ENCODE measurements at regions not wholly inside any gene's neighbourhood (a gene's known extent, or its start where the extent isn't known, plus 50 kb on each side); places are given as distances from the start of the nearest gene placed in this dataset.

- peaks cover 19% of the 10 kb centered on the region for H3K27me3 ChIP-seq (ENCODE audit: control insufficient read depth, insufficient read depth, low read length, poor library complexity, severe bottlenecking)
- DNase-seq, result peak; percentile 56
- Mint-ChIP-seq H3K27ac (no peak overlapping the region), H3K27me3 (ENCODE audit: insufficient read depth) (peaks cover 47% of the 10 kb centered on the region), H3K36me3 (ENCODE audit: low read depth) (no peaks in the 10 kb centered on the region), H3K4me1 (peaks cover 16% of the 10 kb centered on the region), H3K9me3 (no peaks in the 10 kb centered on the region), H3K4me3 (no peak overlapping the region)
- H3K36me3 ChIP-seq (ENCODE audit: control insufficient read depth, insufficient read depth, low read length), result no peaks in the 10 kb centered on the region
- peak; percentile 86 for TF ChIP-seq CTCF (conservative IDR thresholded peaks at IDR 0.05)
- no peak overlapping the region for H3K27ac ChIP-seq (ENCODE audit: low read depth, low read length)
- WGBS, 2 experiments (ENCODE audit: insufficient coverage in 1 of 2, insufficient read length in 1 of 2), result 60 to 70% methylated on average over 2 to 4 of the region's 4 CpGs
- H3K9ac ChIP-seq (ENCODE audit: extremely low read depth, low read length, poor library complexity, severe bottlenecking), result no peak overlapping the region
- no peaks in the 10 kb centered on the region for H3K4me1 ChIP-seq (ENCODE audit: control insufficient read depth, insufficient read depth, low read length)
- no peaks in the 10 kb centered on the region for H3K9me3 ChIP-seq (ENCODE audit: control insufficient read depth, low read length)
- H3K4me3 ChIP-seq (ENCODE audit: low read length), result peak overlapping the region; percentile 12
Measured at GRCh38 chr1:55284856-55285255, 69.7 kb upstream of the USP24 start.

GRCh38 chr1:55282058-55282457 lies 66.9 kb upstream of the USP24 start:
- H3K4me1 ChIP-seq (ENCODE audit: control insufficient read depth, insufficient read depth, low read length), result no peaks in the 10 kb centered on the region
- no peaks in the 10 kb centered on the region for H3K9me3 ChIP-seq (ENCODE audit: control insufficient read depth, low read length)
- no peak for TF ChIP-seq CTCF (conservative IDR thresholded peaks at IDR 0.05)
- H3K36me3 ChIP-seq (ENCODE audit: control insufficient read depth, insufficient read depth, low read length), result no peaks in the 10 kb centered on the region
- no CpG with 5 or more reads among the region's 1 CpG for WGBS, 2 experiments (ENCODE audit: insufficient coverage in 1 of 2, insufficient read length in 1 of 2)
- peaks cover 22% of the 10 kb centered on the region for H3K27me3 Mint-ChIP-seq (ENCODE audit: insufficient read depth)
- H3K4me1 Mint-ChIP-seq, result peaks cover 15% of the 10 kb centered on the region
- H3K27ac Mint-ChIP-seq, result no peak overlapping the region
- no peak overlapping the region for H3K27ac ChIP-seq (ENCODE audit: low read depth, low read length)
- H3K36me3 Mint-ChIP-seq (ENCODE audit: low read depth), result no peaks in the 10 kb centered on the region
- DNase-seq, result no peak
- no peak overlapping the region for H3K4me3 Mint-ChIP-seq
- H3K4me3 ChIP-seq (ENCODE audit: low read length), result no peak overlapping the region
- no peak overlapping the region for H3K9ac ChIP-seq (ENCODE audit: extremely low read depth, low read length, poor library complexity, severe bottlenecking)
- H3K27me3 ChIP-seq (ENCODE audit: control insufficient read depth, insufficient read depth, low read length, poor library complexity, severe bottlenecking), result peaks cover 13% of the 10 kb centered on the region
- no peaks in the 10 kb centered on the region for H3K9me3 Mint-ChIP-seq

GRCh38 chr1:55280731-55281130 lies 65.6 kb upstream of the USP24 start:
- Histone ChIP-seq H3K4me3 (ENCODE audit: low read length) (no peak overlapping the region), H3K4me1 (ENCODE audit: control insufficient read depth, insufficient read depth, low read length) (no peaks in the 10 kb centered on the region), H3K27me3 (ENCODE audit: control insufficient read depth, insufficient read depth, low read length, poor library complexity, severe bottlenecking) (peaks cover 8% of the 10 kb centered on the region), H3K27ac (ENCODE audit: low read depth, low read length) (no peak overlapping the region), H3K9ac (ENCODE audit: extremely low read depth, low read length, poor library complexity, severe bottlenecking) (no peak overlapping the region), H3K9me3 (ENCODE audit: control insufficient read depth, low read length) (no peaks in the 10 kb centered on the region), H3K36me3 (ENCODE audit: control insufficient read depth, insufficient read depth, low read length) (no peaks in the 10 kb centered on the region)
- Mint-ChIP-seq H3K4me3 (no peak overlapping the region), H3K27ac (no peak overlapping the region), H3K27me3 (ENCODE audit: insufficient read depth) (peaks cover 15% of the 10 kb centered on the region), H3K4me1 (peaks cover 17% of the 10 kb centered on the region), H3K9me3 (no peaks in the 10 kb centered on the region), H3K36me3 (ENCODE audit: low read depth) (no peaks in the 10 kb centered on the region)
- no peak for DNase-seq
- TF ChIP-seq CTCF (conservative IDR thresholded peaks at IDR 0.05), result no peak
- WGBS, 2 experiments (ENCODE audit: insufficient coverage in 1 of 2, insufficient read length in 1 of 2), result 70 to 84% methylated on average over 2 of the region's 2 CpGs

All from endodermal cell (in vitro differentiated cells).